CD4-positive, alpha-beta memory T cell (primary cell): ENCODE measurements at regions not wholly inside any gene's neighbourhood (a gene's known extent, or its start where the extent isn't known, plus 50 kb on each side); places are given as distances from the start of the nearest gene placed in this dataset.
"Not testable (repeated sequence)": the region's sequence is repeated elsewhere in the genome, so short reads cannot be mapped to it uniquely, and the experiment has no call there.

Experiments
- CTCF ChIA-PET: fragments of 350-600 bp; sonication (Branson Sonifier 250); formaldehyde crosslinking; loops from one replicate; lab custom pipeline; 2021; ENCODE audit warnings: inconsistent platforms; ENCODE audit not compliant: partially characterized antibody; lab: Charles Lee
- POLR2A ChIA-PET: fragments of 350-600 bp; sonication (Branson Sonifier 250); formaldehyde crosslinking; loops from one replicate; lab custom pipeline; 2021; ENCODE audit not compliant: partially characterized antibody; lab: Charles Lee
- DNase-seq, 5 donors: peaks; one replicate each; pipeline versions ENCODE4 v3.0.0 to v3.0.0-alpha.2; 2020 to 2022; ENCODE audit warnings: mixed read lengths in 1 of 5
- H3K27ac ChIP-seq: one replicate; pipeline ENCODE4 v1.7.0; 2013; ENCODE audit warnings: low read depth, low read length
- H3K27me3 ChIP-seq: 2 replicates; pipeline ENCODE4 v1.7.0; 2013; ENCODE audit warnings: mild to moderate bottlenecking, low read length, moderate library complexity; ENCODE audit not compliant: insufficient read depth
- H3K36me3 ChIP-seq: 2 replicates; pipeline ENCODE4 v1.7.0; 2013; ENCODE audit warnings: mild to moderate bottlenecking, low read length, moderate library complexity; ENCODE audit not compliant: insufficient read depth
- H3K4me1 ChIP-seq: 2 replicates; pipeline ENCODE4 v1.7.0; 2013; ENCODE audit warnings: mild to moderate bottlenecking, low read length, moderate library complexity; ENCODE audit not compliant: insufficient read depth
- H3K4me3 ChIP-seq, 2 donors: one replicate each; pipeline ENCODE4 v1.7.0; 2013; ENCODE audit warnings: low read length in 2 of 2, mild to moderate bottlenecking in 1 of 2
- H3K9me3 ChIP-seq, 2 donors: one replicate each; pipeline ENCODE4 v1.7.0; 2013; ENCODE audit warnings: low read length in 2 of 2, control low read depth in 1 of 2; ENCODE audit not compliant: control insufficient read depth in 1 of 2
- H3K27ac Mint-ChIP-seq, 7 donors: one replicate each; pipeline ENCODE4 v1.8.0; 2020 to 2021; ENCODE audit warnings: mixed read lengths in 7 of 7, mild to moderate bottlenecking in 6 of 7, inconsistent platforms in 3 of 7, moderate library complexity in 3 of 7
- H3K27me3 Mint-ChIP-seq, 2 donors: one replicate each; pipeline ENCODE4 v1.8.0; 2020 to 2021; ENCODE audit warnings: mixed read lengths in 2 of 2
- H3K36me3 Mint-ChIP-seq, 2 donors: one replicate each; pipeline ENCODE4 v1.8.0; 2020 to 2021; ENCODE audit warnings: mixed read lengths in 2 of 2, inconsistent platforms in 1 of 2, mild to moderate bottlenecking in 1 of 2
- H3K4me1 Mint-ChIP-seq, 4 donors: one replicate each; pipeline ENCODE4 v1.8.0; 2020 to 2021; ENCODE audit warnings: mixed read lengths in 4 of 4, mild to moderate bottlenecking in 1 of 4
- H3K4me3 Mint-ChIP-seq, 8 donors: one replicate each; pipeline ENCODE4 v1.8.0; 2020 to 2021; ENCODE audit warnings: mixed read lengths in 8 of 8, mild to moderate bottlenecking in 7 of 8, moderate library complexity in 6 of 8, inconsistent platforms in 3 of 8
- H3K9me3 Mint-ChIP-seq, 8 donors: one replicate each; pipeline ENCODE4 v1.8.0; 2020 to 2021; ENCODE audit warnings: mixed read lengths in 8 of 8, mild to moderate bottlenecking in 5 of 8, inconsistent platforms in 3 of 8, moderate library complexity in 1 of 8
- intact Hi-C: fragments of 100-400 bp; cut with micrococcal nuclease; formaldehyde crosslinking; loops from one replicate; pipeline ENCODE4 v1.15.1; 2023

DNA sequence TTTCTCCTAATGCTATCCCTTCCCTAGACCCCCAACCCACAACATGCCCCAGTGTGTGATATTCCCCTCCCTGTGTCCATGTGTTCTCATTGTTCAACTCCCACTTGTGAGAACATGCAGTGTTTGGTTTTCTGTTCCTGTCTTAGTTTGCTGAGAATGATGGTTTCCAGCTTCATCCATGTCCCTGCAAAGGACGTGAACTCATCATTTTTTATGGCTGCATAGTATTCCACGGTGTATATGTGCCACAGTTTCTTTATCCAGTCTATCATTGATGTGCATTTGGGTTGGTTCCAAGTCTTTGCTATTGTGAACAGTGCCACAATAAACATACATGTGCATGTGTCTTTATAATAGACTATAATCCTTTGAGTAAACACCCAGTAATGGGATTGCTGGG, 109.0 kb upstream of the RANBP3L start:
- H3K9me3 Mint-ChIP-seq, H3K9me3 ChIP-seq, intact Hi-C loops, H3K36me3 ChIP-seq, H3K36me3 Mint-ChIP-seq, H3K27ac ChIP-seq, H3K27ac Mint-ChIP-seq, DNase-seq, H3K4me3 Mint-ChIP-seq, H3K27me3 Mint-ChIP-seq, H3K27me3 ChIP-seq, H3K4me1 Mint-ChIP-seq, POLR2A ChIA-PET, CTCF ChIA-PET, H3K4me3 ChIP-seq, H3K4me1 ChIP-seq: not testable (repeated sequence)

GRCh38 chr5:36414869-36415282, 113.2 kb upstream of the RANBP3L start:
- no peak overlapping the region for H3K4me3 Mint-ChIP-seq
- POLR2A ChIA-PET: no interaction called here
- CTCF ChIA-PET: interaction anchor here (1.4 kb wide), 1 partner anchor 90 kb away, joined by 4 read pairs; no protein-coding TSS in a partner anchor

DNA sequence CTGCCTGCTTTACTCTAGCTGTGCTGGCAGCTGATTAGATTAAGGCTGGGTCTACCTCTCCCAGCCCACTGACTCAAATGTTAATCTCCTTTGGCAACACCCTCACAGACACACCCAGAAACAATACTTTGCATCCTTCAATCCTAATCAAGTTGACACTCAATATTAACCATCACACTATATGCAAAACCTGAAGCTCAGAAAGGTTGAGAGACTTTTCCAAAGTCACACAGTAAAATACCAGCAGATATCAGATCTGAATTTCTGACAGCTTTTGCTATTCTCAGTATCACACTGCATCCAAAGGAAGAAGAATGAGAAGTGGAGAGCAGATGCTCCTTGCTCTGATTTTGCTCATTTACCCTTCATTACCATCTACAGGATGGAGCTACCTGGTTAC, 114.9 kb upstream of the RANBP3L start:
- Mint-ChIP-seq H3K4me3 (no peak overlapping the region), H3K27me3 (no peaks in the 10 kb centered on the region), H3K9me3 (peaks cover 0 to 2% (median 0%) of the 10 kb centered on the region in 8 donors), H3K36me3 (no peaks in the 10 kb centered on the region), H3K27ac (no peak overlapping the region), H3K4me1 (peaks cover 4 to 12% (median 7%) of the 10 kb centered on the region in 4 donors)
- no peaks in the 10 kb centered on the region for H3K9me3 ChIP-seq
- no peaks in the 10 kb centered on the region for H3K27me3 ChIP-seq
- CTCF ChIA-PET: no interaction called here
- peaks cover 14% of the 10 kb centered on the region for H3K4me1 ChIP-seq
- DNase-seq: no peak
- no peaks in the 10 kb centered on the region for H3K36me3 ChIP-seq
- intact Hi-C loops: no loop called here
- POLR2A ChIA-PET: no interaction called here
- H3K27ac ChIP-seq: no peak overlapping the region
- no peak overlapping the region for H3K4me3 ChIP-seq

More at GRCh38 chr5:36414869-36415282, 113.2 kb upstream of the RANBP3L start:
- no peak for DNase-seq
- intact Hi-C loops: loop anchor here (1.0 kb wide), 1 partner anchor 92 kb away; no protein-coding TSS in a partner anchor
- Histone ChIP-seq H3K4me3 (no peak overlapping the region), H3K36me3 (no peaks in the 10 kb centered on the region), H3K4me1 (peaks cover 14% of the 10 kb centered on the region), H3K27me3 (no peaks in the 10 kb centered on the region), H3K27ac (no peak overlapping the region), H3K9me3 (no peaks in the 10 kb centered on the region)
- Mint-ChIP-seq H3K27ac (no peak overlapping the region), H3K36me3 (no peaks in the 10 kb centered on the region), H3K27me3 (peaks cover 0 to 3% of the 10 kb centered on the region in 2 donors), H3K4me1 (peaks cover 4 to 12% (median 6%) of the 10 kb centered on the region in 4 donors), H3K9me3 (peaks cover 0 to 6% (median 4%) of the 10 kb centered on the region in 8 donors)

- Mint-ChIP-seq H3K9me3 (peaks cover 0 to 2% (median 0%) of the 10 kb centered on the region in 8 donors), H3K4me3 (no peak overlapping the region), H3K4me1 (peaks cover 4 to 12% (median 7%) of the 10 kb centered on the region in 4 donors), H3K27me3 (peaks cover 0 to 2% of the 10 kb centered on the region in 2 donors), H3K36me3 (no peaks in the 10 kb centered on the region), H3K27ac (no peak overlapping the region)
- no peak overlapping the region for H3K4me3 ChIP-seq
- ChIA-PET POLR2A (no interaction called here), CTCF (no interaction called here)
- no peaks in the 10 kb centered on the region for H3K27me3 ChIP-seq
- H3K9me3 ChIP-seq: no peaks in the 10 kb centered on the region
- H3K4me1 ChIP-seq: peaks cover 14% of the 10 kb centered on the region
- no peak overlapping the region for H3K27ac ChIP-seq
- intact Hi-C loops: no loop called here
- H3K36me3 ChIP-seq: no peaks in the 10 kb centered on the region
- DNase-seq: no peak
Observed at GRCh38 chr5:36417221-36417620, 115.5 kb upstream of the RANBP3L start.

GRCh38 chr5:36417668-36418067, 116.0 kb upstream of the RANBP3L start:
- Histone ChIP-seq H3K4me3 (no peak overlapping the region), H3K36me3 (no peaks in the 10 kb centered on the region), H3K27me3 (no peaks in the 10 kb centered on the region), H3K4me1 (peaks cover 14% of the 10 kb centered on the region), H3K9me3 (no peaks in the 10 kb centered on the region), H3K27ac (no peak overlapping the region)
- Mint-ChIP-seq H3K27me3 (peaks cover 0 to 2% of the 10 kb centered on the region in 2 donors), H3K4me1 (peaks cover 4 to 12% (median 7%) of the 10 kb centered on the region in 4 donors), H3K27ac (no peak overlapping the region), H3K4me3 (no peak overlapping the region), H3K9me3 (peaks cover 0 to 2% (median 0%) of the 10 kb centered on the region in 8 donors), H3K36me3 (no peaks in the 10 kb centered on the region)
- POLR2A ChIA-PET: no interaction called here
- CTCF ChIA-PET: no interaction called here
- intact Hi-C loops: no loop called here
- no peak for DNase-seq

- Histone ChIP-seq H3K4me3 (no peak overlapping the region), H3K4me1 (peaks cover 14% of the 10 kb centered on the region), H3K27me3 (no peaks in the 10 kb centered on the region), H3K9me3 (no peaks in the 10 kb centered on the region), H3K27ac (no peak overlapping the region), H3K36me3 (no peaks in the 10 kb centered on the region)
- H3K27ac Mint-ChIP-seq: no peak overlapping the region
- peaks cover 0 to 2% (median 0%) of the 10 kb centered on the region in 8 donors for H3K9me3 Mint-ChIP-seq
- no peak overlapping the region for H3K4me3 Mint-ChIP-seq
- peaks cover 4 to 12% (median 7%) of the 10 kb centered on the region in 4 donors for H3K4me1 Mint-ChIP-seq
- H3K36me3 Mint-ChIP-seq: no peaks in the 10 kb centered on the region
- ChIA-PET POLR2A (no interaction called here), CTCF (interaction anchor here (1.1 kb wide), 1 partner anchor 10 kb away, joined by 4 read pairs; no protein-coding TSS in a partner anchor)
- no peak for DNase-seq
- intact Hi-C loops: no loop called here
- H3K27me3 Mint-ChIP-seq: peaks cover 0 to 2% of the 10 kb centered on the region in 2 donors
Observed at GRCh38 chr5:36418152-36418979, 116.7 kb upstream of the RANBP3L start.

DNA sequence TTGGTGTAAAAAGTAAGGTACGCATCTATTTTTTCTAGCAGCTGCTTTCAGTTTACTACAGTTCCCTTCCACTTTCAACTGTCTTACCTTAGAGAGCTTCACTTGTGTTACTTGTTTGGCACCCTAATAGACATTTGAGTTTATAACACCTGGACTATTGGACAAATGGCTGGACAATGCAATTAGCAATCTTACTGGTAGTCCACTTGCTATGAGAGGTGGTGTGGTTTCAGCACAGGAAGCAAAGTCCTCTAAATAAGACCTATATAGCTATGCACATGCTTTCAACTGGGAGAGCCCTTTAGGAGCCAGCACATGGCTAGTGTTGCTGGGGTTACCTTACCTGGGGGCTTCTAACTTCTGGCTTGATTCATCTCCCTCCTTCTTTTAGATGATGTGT, 119.6 kb upstream of the RANBP3L start:
- peaks cover 4 to 12% (median 7%) of the 10 kb centered on the region in 4 donors for H3K4me1 Mint-ChIP-seq
- H3K4me3 Mint-ChIP-seq: no peak overlapping the region
- Histone ChIP-seq H3K4me1 (peaks cover 14% of the 10 kb centered on the region), H3K36me3 (no peaks in the 10 kb centered on the region), H3K9me3 (no peaks in the 10 kb centered on the region), H3K4me3 (no peak overlapping the region), H3K27ac (no peak overlapping the region), H3K27me3 (no peaks in the 10 kb centered on the region)
- H3K27me3 Mint-ChIP-seq: peaks cover 0 to 2% of the 10 kb centered on the region in 2 donors
- CTCF ChIA-PET: no interaction called here
- no peak overlapping the region for H3K27ac Mint-ChIP-seq
- DNase-seq: no peak
- intact Hi-C loops: no loop called here
- H3K9me3 Mint-ChIP-seq: no peaks in the 10 kb centered on the region
- H3K36me3 Mint-ChIP-seq: no peaks in the 10 kb centered on the region
- POLR2A ChIA-PET: no interaction called here
